SK-N-SH treated with all-trans-retinoic acid at 6 μM for 48 hours (cell line): ENCODE measurements at regions not wholly inside any gene's neighbourhood (a gene's known extent, or its start where the extent isn't known, plus 50 kb on each side); places are given as distances from the start of the nearest gene placed in this dataset.

Experiments
- ATAC-seq: fragments of 200-7000 bp; cut with Tn5 transposase; 3 replicates; pipeline ENCODE4 v1.9.1; 2020; ENCODE audit warnings: mild to moderate bottlenecking, moderate library complexity
- BACH2 ChIP-seq: fragments of 250-450 bp; sonication (Bioruptor Pico); IDR thresholded peaks from 2 replicates; pipeline ENCODE4 v1.9.0; 2021; ENCODE audit warnings: mild to moderate bottlenecking, borderline replicate concordance
- CREB5 ChIP-seq: fragments of 250-450 bp; sonication (Bioruptor Pico); IDR thresholded peaks from 2 replicates; pipeline ENCODE4 v1.5.1; 2020; ENCODE audit warnings: low read depth, mild to moderate bottlenecking, moderate library complexity
- ESRRG ChIP-seq: fragments of 250-450 bp; sonication (Bioruptor Pico); IDR thresholded peaks from 2 replicates; pipeline ENCODE4 v1.6.1; 2021; ENCODE audit warnings: mild to moderate bottlenecking
- GLIS3 ChIP-seq: fragments of 250-450 bp; sonication (Bioruptor Pico); IDR thresholded peaks from 2 replicates; pipeline ENCODE4 v1.5.0; 2020; ENCODE audit warnings: mild to moderate bottlenecking, moderate library complexity
- ISL1 ChIP-seq: fragments of 250-450 bp; sonication (Bioruptor Pico); IDR thresholded peaks from 2 replicates; pipeline ENCODE4 v2.1.2; 2022; ENCODE audit warnings: mild to moderate bottlenecking, moderate library complexity
- OSR1 ChIP-seq: fragments of 250-450 bp; sonication (Bioruptor Pico); IDR thresholded peaks from 2 replicates; pipeline ENCODE4 v1.8.0; 2022; ENCODE audit warnings: moderate library complexity, mild to moderate bottlenecking, inconsistent platforms
- PATZ1 ChIP-seq: fragments of 250-450 bp; sonication (Bioruptor Pico); IDR thresholded peaks from 2 replicates; pipeline ENCODE4 v1.8.0; 2020; ENCODE audit warnings: mild to moderate bottlenecking, moderate library complexity, borderline replicate concordance
- RARB ChIP-seq: fragments of 250-450 bp; sonication (Bioruptor Pico); IDR thresholded peaks from 2 replicates; pipeline ENCODE4 v1.8.0; 2021; ENCODE audit warnings: mild to moderate bottlenecking, moderate library complexity
- SNAI2 ChIP-seq: fragments of 250-450 bp; sonication (Bioruptor Pico); IDR thresholded peaks from 2 replicates; pipeline ENCODE4 v1.5.0; 2020; ENCODE audit warnings: mild to moderate bottlenecking, moderate library complexity
- TSHZ2 ChIP-seq: fragments of 250-450 bp; sonication (Bioruptor Pico); IDR thresholded peaks from 2 replicates; pipeline ENCODE4 v1.5.0; 2020; ENCODE audit warnings: mild to moderate bottlenecking, moderate library complexity
- ZC3H10 ChIP-seq: fragments of 250-450 bp; sonication (Bioruptor Pico); IDR thresholded peaks from 2 replicates; pipeline ENCODE4 v1.5.1; 2021; ENCODE audit warnings: mild to moderate bottlenecking, moderate library complexity
- ZFP3 ChIP-seq: fragments of 250-450 bp; sonication (Bioruptor Pico); IDR thresholded peaks from 2 replicates; pipeline ENCODE4 v1.5.0; 2020; ENCODE audit warnings: mild to moderate bottlenecking, moderate library complexity
- ZFP30 ChIP-seq: fragments of 450-650 bp; formaldehyde crosslinking; IDR thresholded peaks from 2 replicates; pipeline ENCODE4 v1.5.0; 2022; ENCODE audit warnings: mild to moderate bottlenecking, moderate library complexity
- ZNF565 ChIP-seq: fragments of 450-650 bp; formaldehyde crosslinking; conservative IDR thresholded peaks from 2 replicates; pipeline ENCODE4 v1.5.0; 2020; ENCODE audit warnings: low read depth, mild to moderate bottlenecking, moderate library complexity
- ZNF70 ChIP-seq: fragments of 450-650 bp; formaldehyde crosslinking; IDR thresholded peaks from 2 replicates; pipeline ENCODE4 v1.5.0; 2020; ENCODE audit warnings: mild to moderate bottlenecking, moderate library complexity
- ZNF8 ChIP-seq: fragments of 450-650 bp; formaldehyde crosslinking; IDR thresholded peaks from 2 replicates; pipeline ENCODE4 v1.5.0; 2020; ENCODE audit warnings: mild to moderate bottlenecking, moderate library complexity
- TF ChIP-seq, protein P1 (sequence below): fragments of 250-450 bp; sonication (Bioruptor Pico); IDR thresholded peaks from 2 replicates; pipeline ENCODE4 v1.8.0; 2021; ENCODE audit warnings: low read depth, mild to moderate bottlenecking, moderate library complexity, borderline replicate concordance

DNA sequence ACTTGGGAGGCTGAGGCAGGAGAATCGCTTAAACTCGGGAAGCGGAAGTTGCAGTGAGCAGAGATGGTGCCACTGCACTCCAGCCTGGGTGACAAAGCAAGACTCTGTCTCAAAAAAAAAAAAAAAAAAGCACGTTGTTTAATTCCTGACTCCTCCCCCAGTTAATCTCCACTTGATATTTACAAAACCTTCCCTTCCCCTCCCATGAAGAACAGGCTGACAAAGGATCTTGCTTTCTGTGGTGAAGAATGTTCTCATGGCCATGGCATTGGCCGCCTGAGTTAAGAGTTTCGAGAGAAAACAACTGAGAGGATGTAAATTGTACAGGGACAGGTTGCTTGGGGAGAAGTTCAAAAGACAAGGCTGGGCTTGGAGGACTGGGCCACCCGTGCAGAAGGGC lies 168.2 kb upstream of the BCOR start (continued):
- TF ChIP-seq PATZ1, result no peak
- no peak for TF ChIP-seq SNAI2
- TF ChIP-seq ZC3H10, result no peak
- TF ChIP-seq, protein P1, sequence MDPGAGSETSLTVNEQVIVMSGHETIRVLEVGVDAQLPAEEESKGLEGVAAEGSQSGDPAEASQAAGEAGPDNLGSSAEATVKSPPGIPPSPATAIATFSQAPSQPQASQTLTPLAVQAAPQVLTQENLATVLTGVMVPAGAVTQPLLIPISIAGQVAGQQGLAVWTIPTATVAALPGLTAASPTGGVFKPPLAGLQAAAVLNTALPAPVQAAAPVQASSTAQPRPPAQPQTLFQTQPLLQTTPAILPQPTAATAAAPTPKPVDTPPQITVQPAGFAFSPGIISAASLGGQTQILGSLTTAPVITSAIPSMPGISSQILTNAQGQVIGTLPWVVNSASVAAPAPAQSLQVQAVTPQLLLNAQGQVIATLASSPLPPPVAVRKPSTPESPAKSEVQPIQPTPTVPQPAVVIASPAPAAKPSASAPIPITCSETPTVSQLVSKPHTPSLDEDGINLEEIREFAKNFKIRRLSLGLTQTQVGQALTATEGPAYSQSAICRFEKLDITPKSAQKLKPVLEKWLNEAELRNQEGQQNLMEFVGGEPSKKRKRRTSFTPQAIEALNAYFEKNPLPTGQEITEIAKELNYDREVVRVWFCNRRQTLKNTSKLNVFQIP (CRISPR knock-in tag), result no peak

GRCh38 chrX:40263014-40263560 lies 165.3 kb upstream of the BCOR start:
- TF ChIP-seq ZC3H10, result no peak
- TF ChIP-seq RARB (CRISPR knock-in tag), result no peak
- no peak for TF ChIP-seq ZFP3 (CRISPR knock-in tag)
- TF ChIP-seq, protein P1 (CRISPR knock-in tag), result no peak
- TF ChIP-seq CREB5 (CRISPR knock-in tag), result no peak
- TF ChIP-seq ZNF8 (CRISPR knock-in tag), result no peak
- TF ChIP-seq ESRRG (CRISPR knock-in tag), result no peak
- TF ChIP-seq ZNF565 (CRISPR knock-in tag), result no peak
- no peak for TF ChIP-seq ZFP30
- no peak for TF ChIP-seq TSHZ2
- no peak for TF ChIP-seq SNAI2
- TF ChIP-seq ZNF70 (CRISPR knock-in tag), result no peak
- no peak for TF ChIP-seq PATZ1
- no peak for TF ChIP-seq BACH2 (CRISPR knock-in tag)
- TF ChIP-seq ISL1 (CRISPR knock-in tag), result no peak
- no peak for TF ChIP-seq GLIS3
- TF ChIP-seq OSR1 (CRISPR knock-in tag), result no peak
- ATAC-seq, result peak; percentile 28

- no peak for TF ChIP-seq PATZ1
- TF ChIP-seq, all 23 proteins: peak for 0
- ATAC-seq, result peak; percentile 50
Observed at GRCh38 chrX:40262157-40263013, 164.6 kb upstream of the BCOR start.
